SU-DHL-6 (cell line): ENCODE measurements at regions not wholly inside any gene's neighbourhood (a gene's known extent, or its start where the extent isn't known, plus 50 kb on each side); places are given as distances from the start of the nearest gene placed in this dataset.

Experiments
- EZH2phosphoT487 ChIP-seq: fragments of 200-600 bp; sonication (generic), shearing (Covaris generic); conservative IDR thresholded peaks from 2 replicates; pipeline ENCODE4 v1.6.1; 2018; ENCODE audit warnings: mild to moderate bottlenecking, antibody characterized with exemption, low read length, moderate library complexity, mixed read lengths
- TF ChIP-seq, protein P1 (sequence below): fragments of 200-600 bp; sonication (generic); IDR thresholded peaks from one replicate; pipeline ENCODE4 v1.5.1; 2017; ENCODE audit warnings: antibody characterized with exemption, mild to moderate bottlenecking, low read length, moderate library complexity; ENCODE audit not compliant: insufficient read depth, poor library complexity, severe bottlenecking

DNA sequence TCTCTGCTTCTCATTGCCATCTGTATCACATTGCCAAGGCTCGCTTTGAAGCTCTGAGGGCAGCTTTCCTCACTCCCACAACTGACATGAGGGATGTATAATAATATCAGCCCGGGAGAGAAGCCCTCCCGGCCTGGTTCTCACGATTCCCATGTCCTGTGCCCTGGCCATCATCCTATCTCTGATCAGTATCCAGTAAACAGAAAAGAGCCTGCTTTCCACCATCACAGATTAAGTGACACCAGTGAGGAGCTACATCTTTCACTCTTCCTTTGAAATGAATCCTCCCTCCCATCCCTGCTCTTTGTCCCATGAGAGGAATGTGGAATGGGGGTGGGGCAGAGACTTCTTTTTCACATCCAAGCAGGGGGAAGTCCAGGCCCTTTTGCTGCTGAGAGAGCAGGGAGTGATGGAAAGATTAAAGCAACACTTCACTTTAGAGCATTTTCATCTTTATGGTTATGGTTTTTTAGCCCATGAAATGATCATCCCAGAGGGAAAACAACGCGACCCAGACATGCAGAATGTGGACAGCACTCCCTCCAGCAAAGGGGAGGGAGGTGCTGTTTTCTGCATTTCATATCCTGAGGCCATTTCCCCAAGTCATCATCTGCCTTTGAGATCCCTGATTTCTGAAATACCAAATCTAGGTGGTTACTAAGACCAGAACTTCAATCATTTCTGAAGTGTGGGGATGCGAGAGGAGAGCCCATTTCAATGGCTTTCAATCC, 84.6 kb upstream of the LYZL1 start:
- TF ChIP-seq, protein P1, sequence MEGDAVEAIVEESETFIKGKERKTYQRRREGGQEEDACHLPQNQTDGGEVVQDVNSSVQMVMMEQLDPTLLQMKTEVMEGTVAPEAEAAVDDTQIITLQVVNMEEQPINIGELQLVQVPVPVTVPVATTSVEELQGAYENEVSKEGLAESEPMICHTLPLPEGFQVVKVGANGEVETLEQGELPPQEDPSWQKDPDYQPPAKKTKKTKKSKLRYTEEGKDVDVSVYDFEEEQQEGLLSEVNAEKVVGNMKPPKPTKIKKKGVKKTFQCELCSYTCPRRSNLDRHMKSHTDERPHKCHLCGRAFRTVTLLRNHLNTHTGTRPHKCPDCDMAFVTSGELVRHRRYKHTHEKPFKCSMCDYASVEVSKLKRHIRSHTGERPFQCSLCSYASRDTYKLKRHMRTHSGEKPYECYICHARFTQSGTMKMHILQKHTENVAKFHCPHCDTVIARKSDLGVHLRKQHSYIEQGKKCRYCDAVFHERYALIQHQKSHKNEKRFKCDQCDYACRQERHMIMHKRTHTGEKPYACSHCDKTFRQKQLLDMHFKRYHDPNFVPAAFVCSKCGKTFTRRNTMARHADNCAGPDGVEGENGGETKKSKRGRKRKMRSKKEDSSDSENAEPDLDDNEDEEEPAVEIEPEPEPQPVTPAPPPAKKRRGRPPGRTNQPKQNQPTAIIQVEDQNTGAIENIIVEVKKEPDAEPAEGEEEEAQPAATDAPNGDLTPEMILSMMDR = no peak
- TF ChIP-seq EZH2phosphoT487 = no peak
